ENCODE measurements at regions not wholly inside any gene's neighbourhood (a gene's known extent, or its start where the extent isn't known, plus 50 kb on each side); places are given as distances from the start of the nearest gene placed in this dataset.

DNA sequence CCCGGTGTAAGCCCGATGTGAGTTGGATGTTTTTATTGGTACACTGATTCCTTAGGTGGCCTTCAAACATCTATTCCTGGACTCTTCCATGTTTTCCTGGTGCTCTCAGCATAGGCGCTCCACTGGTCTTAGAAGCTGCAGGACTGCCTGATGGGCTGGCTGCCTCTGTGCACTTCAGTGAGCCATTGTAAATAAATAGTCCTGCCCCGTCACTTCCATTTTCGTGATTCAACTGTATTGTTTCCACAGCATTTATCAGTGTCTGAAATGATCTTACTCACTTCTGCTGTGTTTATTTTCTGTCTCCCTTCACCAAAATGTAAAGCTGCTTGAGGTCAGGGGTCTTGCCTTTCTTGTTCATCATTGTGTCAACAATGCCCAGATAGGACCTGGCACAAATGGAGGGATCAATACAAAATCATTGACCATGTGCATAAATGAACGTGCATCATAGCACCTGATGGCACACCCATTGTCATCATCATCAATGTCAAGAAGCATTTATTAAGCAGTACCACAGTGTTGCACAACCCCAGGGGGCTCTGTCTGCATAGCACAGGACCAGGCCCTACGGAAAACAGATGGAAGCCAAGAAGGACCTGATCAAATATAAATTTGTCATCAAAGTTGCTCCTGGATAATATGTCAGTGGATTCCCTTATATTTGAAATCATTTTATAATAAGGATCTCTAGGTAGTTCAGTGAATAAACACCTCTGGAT is 66.6 kb upstream of the CPHXL start:
- TF ChIP-seq, protein P1, sequence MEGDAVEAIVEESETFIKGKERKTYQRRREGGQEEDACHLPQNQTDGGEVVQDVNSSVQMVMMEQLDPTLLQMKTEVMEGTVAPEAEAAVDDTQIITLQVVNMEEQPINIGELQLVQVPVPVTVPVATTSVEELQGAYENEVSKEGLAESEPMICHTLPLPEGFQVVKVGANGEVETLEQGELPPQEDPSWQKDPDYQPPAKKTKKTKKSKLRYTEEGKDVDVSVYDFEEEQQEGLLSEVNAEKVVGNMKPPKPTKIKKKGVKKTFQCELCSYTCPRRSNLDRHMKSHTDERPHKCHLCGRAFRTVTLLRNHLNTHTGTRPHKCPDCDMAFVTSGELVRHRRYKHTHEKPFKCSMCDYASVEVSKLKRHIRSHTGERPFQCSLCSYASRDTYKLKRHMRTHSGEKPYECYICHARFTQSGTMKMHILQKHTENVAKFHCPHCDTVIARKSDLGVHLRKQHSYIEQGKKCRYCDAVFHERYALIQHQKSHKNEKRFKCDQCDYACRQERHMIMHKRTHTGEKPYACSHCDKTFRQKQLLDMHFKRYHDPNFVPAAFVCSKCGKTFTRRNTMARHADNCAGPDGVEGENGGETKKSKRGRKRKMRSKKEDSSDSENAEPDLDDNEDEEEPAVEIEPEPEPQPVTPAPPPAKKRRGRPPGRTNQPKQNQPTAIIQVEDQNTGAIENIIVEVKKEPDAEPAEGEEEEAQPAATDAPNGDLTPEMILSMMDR (conservative IDR thresholded peaks at IDR 0.05; ENCODE audit: low read length): no peak
- no peak for TF ChIP-seq EZH2phosphoT487 (IDR thresholded peaks at IDR 0.05; ENCODE audit: borderline replicate concordance)

Measured in Loucy (cell line).